ENCODE measurements at regions not wholly inside any gene's neighbourhood (a gene's known extent, or its start where the extent isn't known, plus 50 kb on each side); places are given as distances from the start of the nearest gene placed in this dataset.

DNA sequence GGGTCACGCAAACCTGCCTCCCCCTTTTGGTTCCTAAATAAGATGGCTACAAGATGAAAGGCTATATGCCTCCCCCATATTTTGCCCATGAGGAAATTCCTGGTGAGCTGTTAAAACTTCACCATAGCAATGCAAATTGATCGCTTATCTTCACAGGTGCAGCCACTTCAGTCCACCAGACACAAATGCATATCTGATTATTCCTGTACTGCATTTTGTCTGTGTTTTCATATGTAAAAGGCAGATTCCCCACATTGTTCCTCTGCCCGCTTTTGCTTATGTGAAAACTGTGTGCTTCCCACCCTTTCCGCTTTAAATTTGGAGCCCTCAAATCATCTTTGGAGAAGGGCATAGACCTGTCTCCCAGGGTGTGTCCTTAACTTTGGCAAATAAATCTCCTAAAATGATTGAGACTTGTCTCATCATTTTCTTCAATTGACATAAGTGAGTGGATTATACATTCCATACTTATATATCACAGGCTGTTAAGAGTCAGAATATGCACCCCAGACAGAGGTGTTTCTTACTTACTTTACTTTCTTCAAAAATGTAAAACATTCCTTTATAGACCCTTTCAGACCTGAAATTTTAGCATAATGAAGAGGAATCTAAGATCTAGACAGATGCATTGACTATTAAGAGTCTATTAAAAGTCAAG is 116.4 kb downstream of the CASP12 start:
- TF ChIP-seq, protein P1, sequence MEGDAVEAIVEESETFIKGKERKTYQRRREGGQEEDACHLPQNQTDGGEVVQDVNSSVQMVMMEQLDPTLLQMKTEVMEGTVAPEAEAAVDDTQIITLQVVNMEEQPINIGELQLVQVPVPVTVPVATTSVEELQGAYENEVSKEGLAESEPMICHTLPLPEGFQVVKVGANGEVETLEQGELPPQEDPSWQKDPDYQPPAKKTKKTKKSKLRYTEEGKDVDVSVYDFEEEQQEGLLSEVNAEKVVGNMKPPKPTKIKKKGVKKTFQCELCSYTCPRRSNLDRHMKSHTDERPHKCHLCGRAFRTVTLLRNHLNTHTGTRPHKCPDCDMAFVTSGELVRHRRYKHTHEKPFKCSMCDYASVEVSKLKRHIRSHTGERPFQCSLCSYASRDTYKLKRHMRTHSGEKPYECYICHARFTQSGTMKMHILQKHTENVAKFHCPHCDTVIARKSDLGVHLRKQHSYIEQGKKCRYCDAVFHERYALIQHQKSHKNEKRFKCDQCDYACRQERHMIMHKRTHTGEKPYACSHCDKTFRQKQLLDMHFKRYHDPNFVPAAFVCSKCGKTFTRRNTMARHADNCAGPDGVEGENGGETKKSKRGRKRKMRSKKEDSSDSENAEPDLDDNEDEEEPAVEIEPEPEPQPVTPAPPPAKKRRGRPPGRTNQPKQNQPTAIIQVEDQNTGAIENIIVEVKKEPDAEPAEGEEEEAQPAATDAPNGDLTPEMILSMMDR (conservative IDR thresholded peaks at IDR 0.05; ENCODE audit: low read depth, low read length), result no peak
- TF ChIP-seq CHD1 (IDR thresholded peaks at IDR 0.05; ENCODE audit: low read depth, low read length) (no peak), MXI1 (IDR thresholded peaks at IDR 0.05; ENCODE audit: borderline replicate concordance, low read depth, low read length) (no peak), POLR2A (IDR thresholded peaks at IDR 0.05; ENCODE audit: low read depth, low read length) (no peak), RCOR1 (IDR thresholded peaks at IDR 0.05; ENCODE audit: insufficient replicate concordance, low read length) (no peak), FOS (IDR thresholded peaks at IDR 0.05; ENCODE audit: low read depth, low read length) (no peak)
- TF ChIP-seq, protein P2, sequence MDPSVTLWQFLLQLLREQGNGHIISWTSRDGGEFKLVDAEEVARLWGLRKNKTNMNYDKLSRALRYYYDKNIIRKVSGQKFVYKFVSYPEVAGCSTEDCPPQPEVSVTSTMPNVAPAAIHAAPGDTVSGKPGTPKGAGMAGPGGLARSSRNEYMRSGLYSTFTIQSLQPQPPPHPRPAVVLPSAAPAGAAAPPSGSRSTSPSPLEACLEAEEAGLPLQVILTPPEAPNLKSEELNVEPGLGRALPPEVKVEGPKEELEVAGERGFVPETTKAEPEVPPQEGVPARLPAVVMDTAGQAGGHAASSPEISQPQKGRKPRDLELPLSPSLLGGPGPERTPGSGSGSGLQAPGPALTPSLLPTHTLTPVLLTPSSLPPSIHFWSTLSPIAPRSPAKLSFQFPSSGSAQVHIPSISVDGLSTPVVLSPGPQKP (IDR thresholded peaks at IDR 0.05; ENCODE audit: borderline replicate concordance, low read depth, low read length), result no peak

Data from IMR-90 (cell line).